ENCODE measurements at regions not wholly inside any gene's neighbourhood (a gene's known extent, or its start where the extent isn't known, plus 50 kb on each side); places are given as distances from the start of the nearest gene placed in this dataset.
A peak's percentile ranks its signal among the peaks of the same experiment; 100 is the strongest.

DNA sequence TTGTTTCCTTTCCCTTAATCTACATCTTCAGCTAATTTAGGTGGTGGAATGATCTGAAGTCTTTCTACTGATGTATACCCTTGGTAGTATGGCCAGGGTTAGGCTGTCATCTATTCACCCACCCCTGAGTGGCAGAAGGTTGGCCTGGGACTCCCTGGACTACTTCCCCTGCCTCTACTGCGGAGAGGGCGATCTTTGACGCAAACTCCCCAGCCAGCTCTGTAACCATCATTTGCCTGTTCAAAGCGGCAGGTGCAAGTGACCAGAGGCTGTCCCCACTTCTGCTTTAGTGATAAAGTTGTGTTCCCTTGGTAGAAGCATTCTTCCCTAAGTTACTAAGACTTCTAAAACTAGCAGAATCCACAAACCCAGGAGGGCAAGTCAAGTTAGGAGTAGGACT, 70.8 kb upstream of the UNC5B start:
- in situ Hi-C loops (cut with HindIII; ENCODE audit: low pct_unique_long_range_greater_than_20kb, low sequenced_read_pairs): no loop called here
- no peak for DNase-seq (ENCODE audit: low read depth)

DNA sequence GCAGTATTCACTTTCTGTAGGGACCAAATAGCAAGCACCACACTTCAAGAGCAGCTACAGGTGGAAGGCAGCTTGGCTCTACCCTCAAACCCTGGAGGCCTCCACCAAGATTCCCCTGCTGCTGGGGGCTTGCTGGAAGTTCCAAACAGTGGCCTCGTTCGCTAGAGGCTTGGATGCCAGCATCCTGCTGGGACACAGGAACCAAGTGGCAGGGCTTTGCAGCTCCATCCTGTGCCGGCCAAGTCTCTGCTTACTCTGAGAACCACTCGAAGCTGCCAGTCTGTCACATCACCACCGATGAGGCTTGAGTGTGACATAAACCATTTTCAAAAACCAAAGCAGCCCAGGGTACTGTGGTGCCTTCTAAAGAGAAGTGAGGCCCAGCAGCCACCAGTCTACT, 69.2 kb upstream of the UNC5B start:
- in situ Hi-C loops (cut with HindIII; ENCODE audit: low pct_unique_long_range_greater_than_20kb, low sequenced_read_pairs): no loop called here
- no peak for DNase-seq (ENCODE audit: low read depth)

- in situ Hi-C loops (cut with HindIII; ENCODE audit: low pct_unique_long_range_greater_than_20kb, low sequenced_read_pairs): no loop called here
- no peak for DNase-seq (ENCODE audit: low read depth)
Measured at GRCh38 chr10:71143610-71144009, 68.8 kb upstream of the UNC5B start.

DNA sequence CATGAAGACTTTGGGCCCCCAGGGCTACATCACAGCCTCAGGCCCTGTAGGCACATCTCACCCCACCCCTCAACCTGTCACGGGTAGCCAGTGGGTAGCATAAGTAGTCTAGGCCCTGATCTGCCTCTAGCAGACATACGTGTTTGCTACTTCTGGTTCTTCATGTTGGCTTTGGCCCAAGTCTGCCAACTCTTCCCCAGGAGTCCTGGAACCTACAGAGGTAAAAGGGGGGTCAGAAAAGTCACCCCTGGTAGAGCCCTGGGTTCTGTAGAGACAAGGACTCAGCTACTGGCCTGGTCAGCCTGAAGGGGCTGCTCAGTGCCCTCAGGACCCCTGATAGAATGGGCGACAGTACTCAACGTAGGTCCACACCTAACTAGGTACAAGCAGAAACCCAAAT, 67.5 kb upstream of the UNC5B start:
- in situ Hi-C loops (cut with HindIII; ENCODE audit: low pct_unique_long_range_greater_than_20kb, low sequenced_read_pairs): no loop called here
- DNase-seq (ENCODE audit: low read depth): no peak

GRCh38 chr10:71145352-71145945, 66.9 kb upstream of the UNC5B start:
- no peak for DNase-seq (ENCODE audit: low read depth)
- in situ Hi-C loops (cut with HindIII; ENCODE audit: low pct_unique_long_range_greater_than_20kb, low sequenced_read_pairs): no loop called here

- in situ Hi-C loops (cut with HindIII; ENCODE audit: low pct_unique_long_range_greater_than_20kb, low sequenced_read_pairs): no loop called here
- DNase-seq (ENCODE audit: low read depth): no peak
Measured at GRCh38 chr10:71150796-71151195, 61.6 kb upstream of the UNC5B start.

DNA sequence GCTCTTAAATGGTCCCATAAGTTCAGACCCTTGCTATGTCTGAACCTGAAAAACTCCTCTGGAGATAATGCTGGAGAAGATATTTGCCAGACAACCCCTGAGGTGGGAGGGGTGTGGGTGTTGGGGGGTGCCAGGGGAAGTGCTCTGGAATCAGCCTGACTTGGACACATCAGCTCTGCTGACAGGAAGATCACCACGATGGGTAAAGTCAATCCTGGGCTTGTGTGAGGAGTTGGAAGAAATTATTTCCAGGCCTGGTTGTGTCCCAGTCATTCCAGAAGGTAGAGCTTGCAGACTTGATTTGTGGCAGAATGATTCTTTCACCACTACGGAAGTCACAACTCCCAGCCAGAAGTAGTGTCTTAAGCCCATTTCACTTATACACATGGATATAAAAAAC, 60.3 kb upstream of the UNC5B start:
- in situ Hi-C loops (cut with HindIII; ENCODE audit: low pct_unique_long_range_greater_than_20kb, low sequenced_read_pairs): no loop called here
- DNase-seq (ENCODE audit: low read depth): no peak

- in situ Hi-C loops (cut with HindIII; ENCODE audit: low pct_unique_long_range_greater_than_20kb, low sequenced_read_pairs): no loop called here
- DNase-seq (ENCODE audit: low read depth): no peak
Measured at GRCh38 chr10:71156436-71156835, 55.9 kb upstream of the UNC5B start.

GRCh38 chr10:71157435-71157834, 54.9 kb upstream of the UNC5B start:
- DNase-seq (ENCODE audit: low read depth): no peak
- in situ Hi-C loops (cut with HindIII; ENCODE audit: low pct_unique_long_range_greater_than_20kb, low sequenced_read_pairs): no loop called here

DNA sequence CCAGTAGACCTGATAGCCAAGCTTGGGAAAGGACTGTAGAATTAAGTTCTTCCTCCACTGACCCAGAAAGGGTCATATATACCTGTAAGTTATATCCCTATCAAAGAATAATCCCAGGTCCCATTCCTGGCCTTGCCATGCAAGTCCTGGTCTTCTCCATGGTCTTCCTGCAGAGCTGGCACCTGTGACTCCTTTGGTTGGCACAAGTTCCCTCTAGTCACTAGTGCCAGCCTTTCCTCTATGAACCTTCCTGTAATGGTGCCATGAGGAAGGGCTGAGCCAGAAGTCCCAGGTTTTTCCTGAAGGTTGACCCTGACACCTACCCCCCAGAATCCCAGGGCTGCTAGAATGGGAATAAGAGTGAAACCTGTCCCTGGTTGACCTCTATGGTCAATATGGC, 54.1 kb upstream of the UNC5B start:
- DNase-seq (ENCODE audit: low read depth): no peak
- in situ Hi-C loops (cut with HindIII; ENCODE audit: low pct_unique_long_range_greater_than_20kb, low sequenced_read_pairs): no loop called here

DNA sequence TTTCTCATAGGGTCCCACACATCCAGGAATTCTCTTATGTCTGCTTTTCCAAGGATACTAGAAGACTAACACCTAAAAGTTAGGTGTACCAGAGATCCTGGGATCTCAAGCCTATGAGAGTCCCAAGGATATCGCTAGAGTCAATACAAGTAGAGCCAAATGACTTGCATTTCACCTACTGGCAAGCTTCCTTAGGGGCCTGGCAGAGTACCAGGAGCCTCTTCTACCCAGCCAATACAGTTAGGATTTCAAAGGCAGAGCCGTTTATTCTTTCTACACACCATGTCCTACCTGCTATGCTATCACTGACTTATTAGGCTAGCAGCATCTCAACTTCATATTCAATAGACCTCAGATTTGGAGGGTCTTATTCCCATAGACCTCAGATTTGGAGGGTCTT, 53.5 kb upstream of the UNC5B start:
- in situ Hi-C loops (cut with HindIII; ENCODE audit: low pct_unique_long_range_greater_than_20kb, low sequenced_read_pairs): no loop called here

GRCh38 chr10:71159892-71160291, 52.5 kb upstream of the UNC5B start:
- in situ Hi-C loops (cut with HindIII; ENCODE audit: low pct_unique_long_range_greater_than_20kb, low sequenced_read_pairs): no loop called here
- no peak for DNase-seq (ENCODE audit: low read depth)

More for the DNA sequence above, 53.5 kb upstream of the UNC5B start:
- DNase-seq (ENCODE audit: low read depth): no peak

- peak; percentile 29 for DNase-seq (ENCODE audit: low read depth)
- in situ Hi-C loops (cut with HindIII; ENCODE audit: low pct_unique_long_range_greater_than_20kb, low sequenced_read_pairs): no loop called here
Measured at GRCh38 chr10:71161425-71161824, 50.9 kb upstream of the UNC5B start.
